Activated CD8-positive, alpha-beta memory T cell treated with anti-CD3 and anti-CD28 coated beads for 48 hours (primary cell): ENCODE measurements at regions not wholly inside any gene's neighbourhood (a gene's known extent, or its start where the extent isn't known, plus 50 kb on each side); places are given as distances from the start of the nearest gene placed in this dataset.

Experiments
- DNase-seq, 3 experiments: peaks; one replicate each; pipeline ENCODE4 v3.0.0-alpha.2; 2020; ENCODE audit warnings: low read depth in 2 of 3, low spot score in 2 of 3

DNA sequence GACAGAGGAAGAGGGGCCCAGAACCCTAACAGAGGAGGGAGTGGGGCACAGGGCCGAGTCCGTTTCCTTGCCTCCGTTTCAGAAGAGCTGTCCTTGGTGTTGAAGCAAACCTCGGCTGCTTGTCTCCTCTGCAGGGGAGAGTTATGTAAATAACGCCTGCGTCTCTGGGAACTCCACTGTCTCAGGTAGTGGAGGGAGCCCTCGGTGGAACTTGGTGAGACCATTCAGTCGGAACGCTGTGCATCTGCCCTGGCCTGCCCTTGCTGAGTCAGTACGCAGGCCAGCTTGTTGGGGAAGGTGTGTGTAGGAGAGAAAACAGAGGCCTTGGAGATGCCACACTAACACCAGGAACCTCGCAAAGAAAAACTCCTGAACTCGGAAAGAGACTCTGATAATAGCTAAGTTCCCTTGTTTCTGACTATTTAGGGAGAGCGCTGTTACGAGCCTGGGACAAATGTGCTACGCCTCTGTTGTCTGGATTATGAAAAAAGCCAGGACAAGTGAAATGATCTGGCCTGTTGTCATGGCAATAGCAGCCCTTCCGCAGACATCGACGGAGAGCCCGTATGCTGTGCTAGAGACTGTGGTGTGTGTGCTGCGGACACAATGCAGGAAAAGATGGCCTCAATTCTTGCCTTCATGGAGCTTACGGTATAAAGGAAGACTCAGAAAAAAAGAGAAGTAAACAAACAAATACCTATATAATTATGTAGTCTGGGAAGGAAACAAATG lies 94.6 kb upstream of the AKT3 start:
- no peak for DNase-seq

DNA sequence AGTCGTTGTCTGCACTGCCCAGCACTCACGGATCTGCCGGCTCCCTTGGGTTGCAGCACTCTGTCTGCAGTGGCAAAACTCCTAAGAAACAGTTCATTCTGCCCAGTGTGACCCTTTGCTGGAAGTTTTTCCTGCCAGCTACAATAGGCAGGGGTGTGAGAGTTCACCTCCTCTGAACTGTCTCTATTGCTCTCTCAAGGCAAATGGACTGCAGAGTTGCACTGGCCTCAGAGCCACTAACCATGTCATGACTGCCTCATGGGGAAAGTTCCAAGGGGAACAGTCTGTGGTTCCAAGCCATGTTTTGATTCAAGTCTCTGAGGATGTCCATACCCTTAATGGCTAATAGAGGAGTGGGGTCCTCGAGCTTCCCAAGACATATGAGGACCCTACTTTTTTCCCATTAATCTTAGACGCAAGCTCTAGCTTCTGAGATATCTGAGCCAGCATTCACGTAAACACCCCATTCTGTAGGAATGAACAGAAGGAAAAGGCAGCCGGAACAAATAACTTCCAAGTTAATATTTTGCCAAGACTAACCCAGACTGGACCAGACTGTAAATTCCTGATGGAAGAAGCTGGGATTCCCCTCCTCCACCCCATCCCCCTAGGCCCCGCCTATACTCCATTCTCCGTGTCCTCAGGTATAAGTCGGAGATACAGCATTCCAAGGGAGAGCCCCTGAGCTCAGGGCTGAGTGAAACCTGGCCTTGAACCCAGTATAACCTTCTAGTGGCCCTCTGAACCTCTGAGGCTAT lies 93.8 kb upstream of the AKT3 start:
- DNase-seq, result no peak

DNA sequence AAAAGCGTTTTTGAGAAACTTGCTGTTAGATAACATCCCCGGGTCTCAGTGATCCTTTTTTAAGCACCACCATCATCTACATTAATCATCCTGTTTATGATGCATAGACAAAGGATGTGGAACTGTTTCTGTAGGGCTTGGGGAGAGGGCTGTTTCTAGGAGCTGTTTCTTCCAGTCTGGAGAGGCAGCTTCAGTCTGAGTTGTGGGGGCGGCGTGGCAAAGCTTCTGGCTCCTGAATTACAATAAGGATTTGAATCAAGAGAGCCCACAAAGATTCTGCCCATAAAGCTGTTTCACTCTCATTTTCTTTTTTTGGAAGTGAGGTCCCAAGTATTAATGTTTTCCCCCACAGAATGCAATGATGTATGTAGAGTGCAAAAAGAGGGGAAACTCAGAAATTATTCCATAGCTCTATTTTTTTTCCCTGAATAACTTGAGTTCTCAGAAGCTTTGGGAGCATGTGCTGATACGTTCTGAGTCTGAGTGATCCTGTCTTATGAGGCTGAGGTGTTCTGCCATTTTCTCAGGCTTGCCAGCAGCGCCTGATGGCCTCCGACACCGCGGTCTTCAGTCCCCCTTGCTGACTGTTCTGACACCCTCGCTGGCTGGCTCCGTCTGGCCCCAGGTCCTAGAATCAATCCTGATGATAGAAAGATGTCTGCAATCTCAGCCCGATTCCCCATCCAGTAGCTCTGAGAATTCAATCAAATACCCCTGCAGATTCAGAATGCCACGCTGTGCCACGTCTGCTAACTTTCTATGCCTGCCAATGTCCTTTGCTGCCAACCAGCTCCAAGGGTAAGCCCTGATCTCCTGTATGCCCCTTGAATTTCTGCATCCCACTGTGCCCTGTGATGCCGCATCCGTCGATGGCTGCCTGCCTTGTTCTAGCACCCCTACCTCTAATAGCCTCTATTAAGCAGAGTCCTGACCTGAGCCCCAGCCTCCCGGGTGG lies 92.4 kb upstream of the AKT3 start:
- no peak for DNase-seq

DNA sequence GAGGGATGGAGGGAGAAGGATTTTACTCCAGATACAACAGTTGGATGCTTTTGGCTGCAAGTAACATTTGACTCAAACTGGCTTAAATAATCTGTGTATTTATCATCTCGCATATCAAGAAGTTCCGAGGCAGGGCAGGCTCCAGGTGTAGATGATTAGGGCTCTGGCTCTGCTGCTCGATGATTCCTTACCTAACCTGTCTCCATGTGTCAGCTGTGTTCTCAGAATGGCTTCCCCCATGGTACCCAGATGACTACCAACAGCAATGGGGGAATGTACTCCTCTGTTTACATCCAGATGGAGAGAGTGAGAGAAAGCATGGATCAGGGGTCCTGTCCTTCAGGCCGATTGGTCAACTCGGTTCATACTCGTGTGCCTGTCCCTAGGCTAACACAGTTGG lies 90.4 kb upstream of the AKT3 start:
- DNase-seq, result no peak

DNA sequence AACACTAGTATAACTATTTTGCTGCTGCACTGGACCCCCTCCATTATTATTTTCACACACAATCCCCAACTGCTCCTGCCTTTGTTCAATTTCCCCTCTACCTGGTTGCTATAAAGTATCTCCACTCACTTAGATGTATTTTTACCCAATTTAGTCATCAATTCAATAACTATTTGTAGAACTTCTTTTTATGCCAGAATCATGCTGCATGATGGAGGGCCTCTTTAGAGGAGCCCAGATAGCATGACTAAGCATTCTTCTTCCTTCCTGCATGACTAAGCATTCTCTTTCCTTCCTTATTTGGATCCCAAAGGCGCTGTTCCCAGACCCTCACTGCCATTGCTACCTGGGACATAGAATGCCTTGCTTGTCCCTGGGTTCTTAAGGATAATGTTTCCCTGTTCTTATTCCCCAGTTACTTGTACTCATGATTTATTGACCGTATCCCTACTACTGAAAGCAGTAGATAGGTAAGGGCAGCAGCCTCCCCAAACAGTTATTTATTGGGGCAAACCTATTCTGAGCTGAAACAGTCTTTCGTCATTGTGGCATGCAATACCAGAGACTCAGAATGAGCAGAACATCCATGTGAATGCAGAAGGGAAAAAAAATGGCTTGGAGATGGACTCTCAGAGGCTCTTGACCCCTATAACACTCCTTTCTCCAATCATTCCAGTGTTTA lies 89.3 kb upstream of the AKT3 start:
- no peak for DNase-seq

DNA sequence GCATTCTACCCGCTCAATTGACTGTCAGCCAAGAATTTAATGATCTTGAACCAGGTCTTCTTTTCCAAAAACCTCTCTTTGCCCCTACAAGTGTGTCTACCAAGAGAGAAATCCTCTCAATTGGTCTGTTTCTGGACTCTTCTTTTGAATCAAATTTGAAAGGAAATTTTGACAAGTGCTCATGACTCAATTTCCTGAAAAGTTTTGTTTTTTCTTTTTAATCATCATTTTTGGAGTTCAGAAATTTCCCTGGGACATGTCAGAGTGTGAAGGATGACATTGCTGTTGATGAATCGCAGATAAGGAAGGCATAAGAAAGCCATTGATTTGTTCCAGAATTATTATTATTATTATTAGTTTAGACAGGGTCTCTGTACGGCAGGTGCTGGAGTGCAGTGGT lies 88.2 kb upstream of the AKT3 start:
- DNase-seq, result no peak

DNA sequence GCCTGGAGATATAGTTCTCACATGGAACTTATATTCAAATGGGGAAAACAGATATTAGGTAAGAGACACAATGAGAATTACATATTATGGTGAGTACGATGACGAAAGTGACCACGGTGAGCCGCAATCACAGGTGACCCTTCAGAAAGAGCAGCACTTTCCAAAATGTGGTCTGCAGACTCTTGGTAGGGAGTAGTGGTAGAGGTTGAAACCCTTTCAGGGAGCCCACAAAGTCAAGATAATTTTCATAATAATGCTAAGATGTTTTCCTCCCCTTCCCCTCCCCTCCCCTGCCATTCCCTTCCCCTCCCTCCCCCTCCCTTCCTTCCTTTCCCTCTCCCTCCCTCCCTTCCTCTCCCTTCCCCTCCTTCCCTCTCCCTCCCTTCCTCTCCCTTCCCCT lies 83.5 kb upstream of the AKT3 start:
- no peak for DNase-seq

DNA sequence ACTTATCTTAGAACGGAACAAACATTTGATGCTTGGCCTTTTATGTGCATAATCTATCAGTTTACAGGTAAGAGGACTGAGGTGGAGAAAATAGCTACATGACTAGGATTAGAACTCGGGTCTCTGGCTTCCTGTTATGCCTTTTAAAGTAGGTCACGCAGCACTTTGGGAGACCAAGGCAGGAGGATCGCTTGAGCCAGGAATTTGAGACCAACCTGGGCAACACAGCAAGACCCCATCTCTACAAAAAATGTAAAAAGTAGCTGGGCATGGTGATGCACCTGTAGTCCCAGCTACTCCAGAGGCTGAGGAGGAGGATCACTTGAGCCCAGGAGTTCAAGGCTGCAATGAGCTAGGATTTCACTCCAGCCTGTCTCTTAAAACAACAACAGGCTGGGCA lies 81.9 kb upstream of the AKT3 start:
- no peak for DNase-seq

DNA sequence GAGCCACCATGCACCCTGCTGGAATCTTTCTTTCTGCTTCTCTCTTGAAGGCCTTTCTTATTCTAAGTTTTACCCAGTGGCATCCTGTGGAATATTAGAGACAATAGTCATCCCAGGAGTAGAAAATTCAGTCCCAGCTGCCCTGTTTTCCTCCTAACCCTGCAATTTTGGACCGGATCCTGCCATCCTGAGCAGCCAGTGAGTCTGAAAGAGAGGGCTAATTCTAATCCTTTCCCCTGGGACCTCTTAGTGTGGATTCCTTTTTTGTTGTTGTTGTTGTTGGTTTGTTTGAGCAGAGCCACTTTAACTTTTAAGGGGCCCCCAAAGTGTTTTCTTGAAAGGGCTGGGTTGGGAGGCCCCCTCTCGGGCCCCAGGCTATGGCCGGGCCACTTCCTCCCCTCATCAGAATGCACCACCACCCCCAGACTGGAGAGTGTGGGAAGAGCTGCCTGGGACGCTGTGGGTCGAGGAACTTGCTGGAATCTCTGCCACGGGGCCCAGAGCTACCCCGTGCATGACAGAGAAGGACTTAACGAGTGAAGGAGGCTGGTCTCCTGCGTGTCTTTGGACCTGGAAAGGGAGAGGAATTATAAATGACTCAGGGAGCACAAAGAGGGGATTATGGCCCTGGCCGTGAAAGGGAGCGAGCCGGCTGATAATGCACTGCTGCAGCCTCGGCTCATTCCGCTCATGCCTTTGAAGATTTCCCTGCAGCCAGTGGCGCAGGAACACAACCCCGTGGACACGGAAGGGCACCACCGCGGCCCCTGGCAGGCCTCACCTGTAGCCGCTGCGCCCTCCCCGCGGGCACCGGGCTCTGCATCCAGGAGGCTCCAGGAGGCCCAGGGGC lies 81.0 kb upstream of the AKT3 start:
- no peak for DNase-seq

DNA sequence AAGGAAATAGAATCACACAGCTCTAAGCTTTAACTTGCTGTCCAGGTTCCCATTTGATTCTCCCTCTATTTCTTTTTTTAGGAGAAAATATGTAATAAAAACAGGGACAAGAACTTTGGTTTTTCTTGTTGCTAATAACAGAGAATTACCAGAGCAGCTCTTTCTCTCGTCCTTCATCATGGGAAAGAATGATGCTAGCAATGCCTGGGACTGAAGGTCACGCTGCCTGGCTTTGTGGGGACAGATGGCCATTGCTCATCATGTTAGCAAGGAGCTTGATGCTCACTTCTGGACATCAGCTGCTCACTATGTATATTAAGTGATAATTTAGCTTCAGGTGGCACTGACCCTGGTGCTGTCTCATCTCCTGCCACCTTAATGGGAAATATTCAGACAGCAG lies 77.3 kb upstream of the AKT3 start:
- DNase-seq, result no peak

DNA sequence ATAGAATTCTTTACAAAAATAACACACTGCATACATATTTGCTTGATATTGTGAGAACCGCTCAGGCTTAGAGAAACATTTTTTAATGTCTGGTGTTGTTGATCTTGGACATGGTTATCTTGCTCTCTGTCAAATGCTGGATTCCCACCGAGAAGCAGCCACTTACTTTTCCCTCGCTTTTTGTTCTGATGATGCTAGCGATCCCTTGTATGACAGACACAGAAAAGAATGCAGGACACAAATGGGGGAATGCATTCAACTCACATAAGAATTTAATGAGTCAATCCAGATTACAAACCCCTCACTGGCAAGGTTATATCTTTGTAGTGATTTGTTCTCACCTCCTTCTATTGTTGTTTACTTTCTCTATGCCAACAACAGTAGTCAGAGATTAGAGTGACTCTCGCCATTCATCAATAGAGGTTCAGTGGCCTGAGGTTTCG lies 76.8 kb upstream of the AKT3 start:
- no peak for DNase-seq

DNA sequence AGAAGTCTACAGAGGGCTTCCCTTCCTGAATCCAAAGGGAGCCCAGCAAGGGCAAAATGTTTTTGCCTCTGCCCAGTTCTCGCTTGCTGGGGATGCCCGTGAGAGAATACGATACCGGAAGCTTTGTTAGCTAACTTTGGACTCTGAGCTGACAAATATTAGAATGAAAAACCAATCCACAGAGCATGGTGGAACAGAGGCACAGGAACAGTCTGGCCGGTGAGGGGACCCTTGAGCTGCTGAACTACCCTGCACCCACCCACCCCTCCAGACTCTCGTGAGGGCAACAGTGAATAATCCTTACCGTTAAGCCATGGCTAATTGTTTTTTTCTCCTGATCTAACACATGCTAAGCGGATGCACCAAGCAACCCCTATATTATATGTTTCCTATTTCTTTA lies 76.3 kb upstream of the AKT3 start:
- DNase-seq, result no peak

DNA sequence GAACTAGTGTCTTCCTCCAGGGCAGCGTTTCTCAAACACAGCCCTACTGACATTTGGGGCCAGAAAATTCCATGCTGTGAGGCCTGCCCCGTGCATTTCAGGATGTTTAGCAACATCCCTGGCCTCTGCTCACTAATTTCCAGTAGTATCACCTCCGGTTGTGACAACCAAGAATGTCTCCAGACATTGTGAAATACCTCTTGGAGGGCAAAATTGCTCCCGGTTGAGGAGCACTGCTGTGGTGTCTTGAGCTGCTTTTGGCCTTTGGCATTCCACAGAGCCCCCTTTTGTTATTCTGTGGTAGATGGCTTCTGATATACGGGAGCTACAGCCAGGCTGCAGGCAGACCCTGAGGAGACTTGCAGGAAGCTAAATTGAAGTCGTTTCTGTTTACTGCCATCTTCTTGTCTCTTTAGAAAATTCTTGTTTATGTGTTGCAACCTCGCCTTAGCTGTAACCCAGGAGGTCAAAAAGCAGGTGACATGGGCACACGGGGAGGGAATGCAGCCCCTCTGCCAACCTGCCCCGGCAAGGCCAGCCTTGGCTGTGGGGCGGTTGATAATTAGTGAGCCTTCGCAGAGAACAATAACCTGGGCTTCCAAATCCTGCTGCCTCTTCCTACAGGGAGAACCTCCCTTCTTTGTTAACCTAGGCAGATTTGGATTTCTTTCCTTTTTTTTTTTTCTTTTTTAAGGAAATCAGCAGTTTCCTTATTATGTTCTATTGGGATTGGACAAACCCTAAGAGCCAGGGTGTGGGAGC lies 74.7 kb upstream of the AKT3 start:
- DNase-seq, result no peak

DNA sequence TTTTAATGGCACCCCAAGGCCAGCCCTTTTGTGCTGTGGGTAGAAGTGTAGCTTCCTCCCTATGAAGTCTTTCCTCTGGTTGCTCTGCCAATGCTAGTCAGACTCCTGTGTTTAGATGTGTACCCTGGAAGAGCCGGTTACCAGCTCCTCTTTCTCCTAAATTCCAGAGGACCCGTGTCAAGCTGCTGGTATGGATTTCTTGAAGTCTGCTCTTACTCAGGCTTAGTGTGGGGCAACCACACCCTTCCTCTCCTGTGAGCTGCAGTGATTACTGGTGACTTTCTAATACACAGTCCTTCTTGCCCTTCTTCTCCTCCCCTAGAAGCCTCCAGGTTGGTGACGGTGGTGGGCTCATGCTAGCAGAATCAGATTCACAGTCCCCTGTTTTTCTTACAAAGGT lies 74.1 kb upstream of the AKT3 start:
- no peak for DNase-seq

DNA sequence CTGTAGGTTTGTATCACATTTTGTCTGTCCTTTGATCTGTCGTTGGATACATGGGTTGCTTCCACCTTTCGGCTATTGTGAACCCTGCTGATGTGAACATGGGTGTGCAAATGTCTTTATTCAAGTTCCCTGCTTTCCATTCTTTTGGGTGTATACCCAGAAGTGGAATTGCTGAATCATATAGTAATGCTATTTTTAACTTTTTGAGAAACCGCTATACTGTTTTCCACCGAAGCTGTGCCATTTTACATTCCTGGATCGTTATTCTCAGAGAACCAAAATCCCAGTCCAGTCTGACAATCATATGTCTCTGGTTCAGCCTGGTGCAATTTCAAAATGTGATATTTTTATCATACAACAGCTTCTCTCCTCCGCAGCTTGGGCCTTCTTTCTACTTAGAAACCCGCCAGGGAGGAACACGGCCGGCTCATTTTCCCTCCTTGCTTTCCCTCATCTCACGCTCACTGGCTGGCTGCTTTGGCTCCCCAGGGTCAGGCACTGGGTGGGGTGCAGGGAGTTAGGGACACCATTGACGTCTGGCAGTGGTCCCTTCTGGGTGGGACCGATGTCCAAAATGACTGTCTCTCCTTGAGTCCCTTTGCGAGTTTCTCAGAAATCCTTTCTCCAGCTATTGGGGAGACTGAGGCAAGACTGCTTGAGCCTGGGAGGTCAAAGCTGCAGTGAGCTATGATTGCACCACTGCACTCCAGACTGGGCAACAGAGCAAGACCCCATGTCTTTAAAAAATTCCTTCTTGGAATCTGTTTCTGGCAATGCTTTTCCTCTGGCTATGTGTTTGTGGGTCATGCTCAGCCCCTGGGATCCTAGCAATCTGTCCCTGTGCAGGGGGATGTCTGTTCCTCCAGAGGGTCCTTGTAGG lies 73.5 kb upstream of the AKT3 start:
- DNase-seq, result no peak

DNA sequence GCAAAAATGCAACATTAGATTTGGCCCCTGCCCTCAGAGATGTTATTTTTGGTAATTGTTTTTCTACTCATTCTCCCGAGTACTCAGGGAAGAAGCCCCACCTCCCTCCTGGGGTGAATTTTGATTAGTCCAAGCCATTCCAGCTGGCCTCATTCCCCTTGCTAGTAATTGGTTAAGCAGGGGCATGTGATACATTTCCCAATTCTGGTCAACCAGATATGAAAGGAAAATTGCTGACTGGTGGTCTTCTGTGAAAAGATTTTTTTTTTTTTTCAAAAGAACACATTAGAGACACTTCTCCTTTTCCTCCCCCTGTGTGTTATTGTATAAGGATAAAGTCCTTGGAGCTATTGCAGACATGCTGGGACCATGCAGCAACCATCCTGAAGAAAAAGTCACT lies 71.1 kb upstream of the AKT3 start:
- no peak for DNase-seq

DNA sequence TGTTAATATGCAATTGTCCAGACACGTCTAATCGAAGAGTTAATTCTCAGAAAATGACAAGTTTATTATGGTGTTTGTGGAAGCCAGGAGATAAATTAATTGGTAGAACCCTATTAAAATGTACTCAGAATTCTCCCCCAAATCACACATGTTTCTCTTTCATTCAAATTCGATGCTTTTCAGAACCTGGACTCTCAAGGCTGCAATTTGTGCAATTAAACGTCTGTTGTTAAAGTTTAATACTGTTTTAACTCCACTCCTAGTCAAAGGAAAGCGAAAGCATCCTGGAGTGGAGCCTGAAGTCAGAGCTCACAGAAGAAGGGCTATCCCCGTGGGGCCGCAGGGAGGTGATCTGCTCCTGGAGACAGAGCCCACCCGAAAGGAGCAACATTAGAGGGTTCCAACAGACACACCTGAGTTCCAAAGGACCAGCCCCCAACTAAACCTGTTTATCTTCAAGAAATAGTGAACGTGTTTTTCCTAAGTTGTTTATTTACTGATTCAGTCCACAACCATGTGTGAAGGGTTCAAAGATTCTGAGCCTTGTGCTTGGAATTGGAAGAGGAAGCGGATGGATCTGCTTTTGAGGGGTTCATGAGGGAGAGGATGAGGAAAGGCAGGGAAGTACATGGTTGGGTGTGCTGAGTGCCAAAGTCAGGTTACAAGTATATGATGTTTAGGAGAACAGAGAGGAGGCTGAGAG lies 68.0 kb upstream of the AKT3 start:
- DNase-seq, result no peak
